HG03457 (cell line): ENCODE measurements at regions not wholly inside any gene's neighbourhood (a gene's known extent, or its start where the extent isn't known, plus 50 kb on each side); places are given as distances from the start of the nearest gene placed in this dataset.
A peak's percentile ranks its signal among the peaks of the same experiment; 100 is the strongest.
"Not testable (repeated sequence)": the region's sequence is repeated elsewhere in the genome, so short reads cannot be mapped to it uniquely, and the experiment has no call there.

Experiments used
- ATAC-seq: cut with Tn5 transposase; IDR thresholded peaks from one replicate; pipeline ENCODE4 v1.9.1; 2021; ENCODE audit warnings: moderate number of reproducible peaks; ENCODE audit not compliant: unreplicated experiment

DNA sequence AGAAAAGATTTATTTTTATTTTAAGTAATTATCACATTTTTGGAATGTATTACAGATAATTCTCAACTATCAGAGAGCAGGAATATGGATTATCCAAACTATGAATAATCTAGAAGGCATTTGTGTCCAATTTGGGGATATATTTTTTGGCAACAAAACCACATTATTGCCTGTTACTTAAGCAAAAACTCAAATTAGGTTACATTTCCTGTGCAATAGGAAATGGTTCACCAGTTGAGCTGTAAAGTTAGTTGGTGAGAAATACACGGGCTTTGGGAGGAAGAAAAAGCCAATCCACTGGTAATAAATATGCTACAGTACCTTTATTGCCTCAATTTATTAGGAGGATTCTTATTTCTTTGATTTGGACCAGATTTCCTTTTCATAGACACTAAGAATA, 1075.2 kb downstream of the PCDH9 start:
- ATAC-seq = no peak

GRCh38 chr13:66154354-66154753, 1075.8 kb downstream of the PCDH9 start:
- no peak for ATAC-seq

DNA sequence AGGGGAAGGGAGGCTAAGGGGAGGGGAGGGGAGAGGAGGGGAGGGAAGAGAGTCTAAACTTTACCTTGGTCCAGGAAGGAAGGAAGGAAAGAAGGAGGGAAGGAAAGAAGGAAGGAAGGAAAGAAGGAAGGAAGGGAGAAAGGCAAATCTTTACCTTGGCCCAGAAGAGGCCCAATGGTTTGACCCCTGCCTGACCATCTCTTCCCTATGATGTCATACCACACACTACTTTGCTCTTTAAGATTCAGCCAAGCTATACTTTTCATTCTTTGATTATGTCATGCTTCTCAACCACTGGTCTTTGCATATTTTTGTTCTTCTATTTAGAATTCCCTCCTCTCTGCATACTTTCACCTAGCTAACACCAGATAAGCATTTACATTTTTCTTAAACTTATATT, 1077.5 kb downstream of the PCDH9 start:
- ATAC-seq = no peak

DNA sequence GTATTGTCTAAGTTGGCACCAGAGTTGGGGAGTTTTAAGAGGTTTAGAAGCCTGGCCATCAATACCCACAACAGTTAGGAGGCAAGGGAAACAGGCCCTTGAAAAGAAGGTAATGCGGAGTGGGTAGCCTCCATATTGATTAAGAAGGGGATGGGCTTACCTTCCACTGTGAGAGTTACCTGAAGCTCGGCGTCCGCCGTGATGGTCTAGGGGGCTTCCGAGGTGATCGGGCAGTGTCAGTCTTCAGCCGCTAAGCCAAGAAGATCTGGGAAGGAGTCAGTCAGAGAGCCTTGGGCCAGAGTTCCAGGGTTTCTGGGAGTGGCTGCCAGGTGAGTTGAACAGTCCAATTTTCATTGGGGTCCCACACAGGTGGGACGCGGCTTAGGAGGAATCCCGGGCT, 1085.8 kb downstream of the PCDH9 start:
- ATAC-seq = not testable (repeated sequence)

DNA sequence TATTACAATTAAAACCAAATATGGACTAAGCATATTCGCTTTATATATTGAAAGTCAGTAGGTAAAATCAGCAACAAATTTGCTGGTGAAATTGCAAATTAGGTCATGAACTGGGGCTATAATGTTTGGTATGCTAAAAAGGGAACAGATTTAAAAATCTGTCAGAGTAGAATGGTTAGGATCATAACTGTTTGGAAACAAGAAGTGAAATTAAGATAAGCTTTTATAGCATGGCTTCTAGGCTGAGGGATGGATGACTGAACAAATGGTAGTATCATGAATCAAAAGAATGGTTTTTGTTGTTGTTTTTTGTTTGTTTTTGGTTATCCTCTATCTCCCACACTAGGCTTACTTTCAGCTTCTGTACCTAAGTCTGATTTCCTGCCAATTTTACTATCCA, 1090.4 kb downstream of the PCDH9 start:
- no peak for ATAC-seq

DNA sequence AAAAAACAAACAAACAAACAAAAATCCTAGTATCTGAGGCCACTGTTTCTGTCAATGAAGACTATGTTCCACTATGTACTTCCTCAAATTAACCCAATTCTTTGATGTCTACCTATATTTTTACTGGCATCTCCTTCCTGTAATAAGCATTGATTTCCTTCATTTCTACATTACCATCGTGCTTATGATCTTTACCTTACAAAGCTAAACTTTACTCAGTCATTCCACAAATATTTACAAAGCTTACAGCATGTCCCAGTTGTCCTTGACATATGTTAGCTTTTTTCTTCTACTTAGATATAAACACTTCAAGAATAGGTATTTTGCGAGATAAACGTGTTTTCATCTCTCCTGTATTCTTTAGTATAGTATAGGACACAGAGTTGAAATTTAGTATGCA, 1090.9 kb downstream of the PCDH9 start:
- no peak for ATAC-seq

DNA sequence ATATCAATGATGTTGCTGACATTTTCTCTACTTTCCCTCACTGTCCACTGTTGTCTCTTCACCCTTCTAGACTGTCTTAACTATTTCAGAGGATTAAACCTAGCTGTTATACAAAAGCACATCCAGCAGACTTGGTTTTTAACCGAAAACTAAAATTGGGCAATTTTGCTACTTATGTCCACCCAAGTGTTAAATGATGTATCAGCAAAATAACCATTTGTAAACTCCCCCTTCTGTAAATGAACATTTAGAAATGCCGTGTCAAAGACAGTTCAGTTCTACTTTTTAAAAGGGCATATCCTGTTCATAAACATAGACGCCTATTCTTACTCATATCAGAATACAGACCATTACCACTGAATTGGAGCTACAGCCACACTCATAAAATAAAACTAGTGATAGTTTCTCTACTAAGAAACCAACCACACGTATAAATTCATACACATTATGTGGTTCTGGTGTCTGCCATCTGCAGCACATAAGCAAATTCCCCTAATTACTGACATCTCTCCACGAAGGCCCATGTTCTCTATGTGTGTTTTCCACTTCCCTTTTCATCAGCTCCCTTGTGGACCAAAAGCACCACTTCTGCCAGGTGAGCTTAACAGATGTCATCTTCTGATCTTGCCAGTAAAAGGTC, 1091.8 kb downstream of the PCDH9 start:
- ATAC-seq = peak; percentile 92

DNA sequence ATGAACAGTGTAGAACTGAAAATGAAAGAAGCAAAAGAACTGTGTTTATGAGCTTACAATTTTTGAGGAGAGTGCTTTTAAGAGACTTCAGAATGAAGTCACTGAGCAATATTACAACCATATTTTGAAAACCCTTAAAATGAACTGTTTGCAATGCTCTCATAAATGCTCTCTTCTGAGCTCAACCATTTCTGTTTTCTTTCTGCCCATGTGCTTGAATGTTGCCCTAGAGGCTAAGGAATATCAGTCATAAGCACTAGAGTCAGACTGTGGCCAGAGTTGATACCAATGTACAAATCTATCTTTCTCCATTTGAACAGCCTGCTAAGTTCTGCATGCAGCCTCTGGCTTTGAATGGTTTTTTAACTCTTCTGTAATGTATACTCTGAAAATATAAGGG, 1092.8 kb downstream of the PCDH9 start:
- no peak for ATAC-seq

GRCh38 chr13:66128692-66129269, 1101.4 kb downstream of the PCDH9 start:
- peak; percentile 95 for ATAC-seq

DNA sequence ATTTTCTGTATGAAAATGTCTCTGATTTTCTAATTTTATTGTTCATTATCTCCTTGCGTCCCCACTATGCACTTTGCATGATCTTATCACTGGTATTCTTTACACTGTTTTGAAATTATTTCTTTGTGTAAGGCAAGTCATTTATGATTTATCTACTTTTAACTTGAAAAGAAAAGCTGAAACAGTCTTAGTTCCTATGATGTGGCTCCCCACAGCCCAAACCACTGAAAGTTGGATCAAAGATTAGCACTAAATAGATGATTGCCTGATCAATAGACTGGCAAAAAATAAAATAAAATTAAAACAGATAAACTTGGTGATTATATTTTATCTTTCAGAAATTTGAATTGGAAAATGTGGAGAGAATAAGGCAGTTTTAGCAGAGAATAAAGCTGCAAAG, 1101.9 kb downstream of the PCDH9 start:
- no peak for ATAC-seq

DNA sequence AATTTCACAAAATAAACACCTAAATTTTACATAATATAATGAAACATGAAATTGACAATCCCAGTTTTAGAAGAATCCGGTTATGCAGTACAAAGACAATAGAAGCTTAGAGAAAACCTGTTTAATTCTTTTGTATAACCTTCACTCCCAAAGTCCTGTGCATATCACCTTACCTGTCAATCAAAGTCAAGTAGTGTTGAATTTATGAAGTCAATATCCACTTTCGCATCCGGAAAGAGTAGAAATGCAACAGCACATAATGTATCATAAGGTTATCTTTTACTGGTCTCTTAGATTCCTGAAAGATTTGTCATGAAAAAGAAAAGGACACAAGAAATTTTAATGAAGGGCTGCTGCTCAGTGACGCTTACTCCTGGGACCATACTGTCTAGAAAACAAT, 1112.6 kb downstream of the PCDH9 start:
- no peak for ATAC-seq

- ATAC-seq = no peak
Observed at GRCh38 chr13:66113882-66114526, 1116.1 kb downstream of the PCDH9 start.

DNA sequence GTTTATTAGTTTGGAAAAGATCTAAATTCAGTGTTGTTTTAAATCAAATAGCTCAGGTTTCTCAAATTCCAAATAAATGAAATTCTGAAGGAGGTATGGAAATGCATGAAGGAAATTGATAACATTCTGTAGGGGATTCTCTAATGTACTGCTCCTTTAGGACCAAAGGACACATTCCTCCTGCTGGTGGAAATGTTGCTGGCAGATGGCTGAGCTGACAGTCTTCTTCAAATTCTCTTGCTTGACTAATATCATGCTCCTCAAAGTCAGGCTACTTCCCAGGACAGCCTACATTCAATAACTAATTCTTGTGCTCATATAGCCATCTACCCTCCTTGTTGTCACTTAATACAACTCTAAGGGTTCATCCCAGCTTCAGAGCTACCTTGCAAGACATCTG, 1118.5 kb downstream of the PCDH9 start:
- ATAC-seq = no peak

DNA sequence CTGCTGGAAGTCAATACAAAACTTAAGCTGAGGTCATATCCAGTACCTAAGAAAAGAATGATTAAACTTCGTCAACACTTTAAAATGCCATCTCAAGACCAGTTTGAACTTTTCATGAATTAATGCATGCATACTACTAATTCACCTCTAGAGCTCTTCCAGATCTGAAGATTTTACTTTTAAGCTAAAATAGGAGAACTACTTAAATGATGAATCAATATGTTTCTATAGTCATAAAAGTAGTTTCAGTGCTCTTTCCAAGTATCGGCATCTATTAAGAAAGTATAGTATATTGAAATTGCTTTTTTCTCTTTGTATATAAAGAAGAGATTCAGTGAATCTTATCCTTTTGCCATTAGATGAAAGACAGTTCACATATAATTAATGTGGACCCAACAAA, 1123.9 kb downstream of the PCDH9 start:
- ATAC-seq = no peak

GRCh38 chr13:66102864-66103263, 1127.3 kb downstream of the PCDH9 start:
- ATAC-seq = no peak

DNA sequence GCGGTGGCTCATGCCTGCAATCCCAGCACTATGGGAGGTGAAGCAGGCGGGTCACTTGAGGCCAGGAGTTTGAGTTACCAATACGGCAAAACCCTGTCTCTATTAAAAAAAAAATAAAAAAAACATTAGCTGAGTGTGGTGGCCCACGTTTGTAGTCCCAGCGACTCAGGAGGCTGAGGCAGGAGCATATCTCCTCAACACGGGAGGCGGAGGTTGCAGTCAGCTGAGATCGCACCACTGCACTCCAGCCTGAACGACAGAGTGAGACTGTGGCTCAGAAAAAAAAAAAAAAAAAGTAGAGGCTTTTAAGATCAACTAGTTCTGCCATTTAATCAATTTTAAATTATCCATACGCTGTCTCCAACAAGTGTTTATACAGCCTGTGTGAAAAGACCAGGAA, 1130.3 kb downstream of the PCDH9 start:
- ATAC-seq = no peak

DNA sequence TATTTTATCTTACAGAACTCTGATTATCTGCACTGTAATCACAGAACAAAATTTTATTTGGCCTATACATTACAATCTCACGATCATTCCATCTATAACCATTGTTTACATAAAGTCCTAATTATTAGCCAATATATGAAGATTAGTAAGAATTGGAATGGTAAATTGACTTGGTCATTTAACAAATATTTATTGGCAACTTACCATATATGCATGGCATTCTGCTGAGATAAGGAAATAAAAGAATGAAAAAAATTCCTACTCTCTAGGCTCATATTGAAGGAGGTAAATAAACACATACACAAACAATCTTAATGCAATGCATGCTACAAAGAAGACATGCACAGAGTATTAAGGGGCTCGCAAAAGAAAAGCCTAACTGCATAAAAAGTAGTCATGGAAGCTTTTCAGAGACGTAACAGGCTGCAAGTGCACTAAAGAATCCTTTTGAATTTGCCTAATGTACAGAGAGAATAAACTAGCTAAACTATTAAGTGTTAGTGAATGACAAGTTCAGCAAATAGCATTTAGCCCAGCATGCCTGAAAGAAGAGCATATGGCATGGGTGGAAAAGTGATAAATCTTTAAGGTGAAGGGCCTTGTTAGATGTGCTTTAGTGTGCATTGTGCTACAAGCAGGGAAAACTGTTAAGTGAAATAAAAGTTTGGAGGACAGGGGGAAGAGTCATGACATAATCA, 1131.1 kb downstream of the PCDH9 start:
- ATAC-seq = no peak

GRCh38 chr13:66089711-66090110, 1140.4 kb downstream of the PCDH9 start:
- ATAC-seq = no peak

GRCh38 chr13:66087269-66087710, 1142.8 kb downstream of the PCDH9 start:
- peak; percentile 75 for ATAC-seq

GRCh38 chr13:66077132-66077689, 1152.9 kb downstream of the PCDH9 start:
- ATAC-seq = no peak

GRCh38 chr13:66076417-66076816, 1153.7 kb downstream of the PCDH9 start:
- ATAC-seq = no peak
